ENCODE measurements at regions not wholly inside any gene's neighbourhood (a gene's known extent, or its start where the extent isn't known, plus 50 kb on each side); places are given as distances from the start of the nearest gene placed in this dataset.
A peak's percentile ranks its signal among the peaks of the same experiment; 100 is the strongest.

DNA sequence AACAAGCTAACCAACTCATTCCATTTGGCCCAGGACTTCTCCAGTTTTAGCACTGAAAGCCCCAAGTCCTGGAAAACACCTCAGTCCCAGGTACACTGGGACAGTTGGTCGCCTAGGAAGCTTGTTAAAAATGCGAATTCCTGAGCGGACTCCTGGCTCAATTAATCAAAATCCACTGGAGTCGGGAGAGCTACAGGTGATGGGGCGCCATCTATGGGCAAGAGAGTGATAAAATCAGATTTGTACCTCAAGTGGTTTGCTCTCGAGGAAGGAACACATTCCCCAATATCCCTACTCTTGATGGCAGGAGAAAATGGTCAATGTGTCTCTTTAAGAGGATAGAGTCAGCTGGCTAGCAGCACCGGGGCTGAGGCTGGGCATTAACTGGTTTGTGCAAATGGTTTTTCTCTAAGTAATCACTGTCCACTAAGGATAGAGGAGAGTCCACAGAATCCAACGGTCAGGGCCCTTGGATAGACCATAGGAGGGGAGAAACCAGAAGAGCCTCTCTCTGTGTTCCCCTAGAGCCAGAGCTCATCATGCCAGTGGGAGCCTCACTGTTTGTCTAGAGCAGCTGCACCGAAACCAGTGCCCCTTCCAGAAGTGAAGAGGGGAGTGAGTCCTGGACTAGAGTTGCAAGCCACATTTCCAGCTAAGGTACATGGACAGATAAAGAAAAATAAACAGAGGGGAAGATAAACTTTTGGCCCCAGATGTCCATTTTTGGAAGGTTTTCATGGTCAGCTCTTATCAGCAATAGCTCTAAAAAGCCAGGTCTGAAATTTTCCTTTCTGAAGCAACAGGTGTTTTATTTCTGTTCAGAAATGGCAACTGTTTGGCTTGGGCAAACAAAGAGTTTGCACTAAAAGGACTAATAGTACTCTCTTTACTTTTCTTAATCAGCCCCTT is 148.5 kb downstream of the TENT5C start:
- peak; percentile 81 to 87 (median 82) for DNase-seq
- TF ChIP-seq, protein P1, sequence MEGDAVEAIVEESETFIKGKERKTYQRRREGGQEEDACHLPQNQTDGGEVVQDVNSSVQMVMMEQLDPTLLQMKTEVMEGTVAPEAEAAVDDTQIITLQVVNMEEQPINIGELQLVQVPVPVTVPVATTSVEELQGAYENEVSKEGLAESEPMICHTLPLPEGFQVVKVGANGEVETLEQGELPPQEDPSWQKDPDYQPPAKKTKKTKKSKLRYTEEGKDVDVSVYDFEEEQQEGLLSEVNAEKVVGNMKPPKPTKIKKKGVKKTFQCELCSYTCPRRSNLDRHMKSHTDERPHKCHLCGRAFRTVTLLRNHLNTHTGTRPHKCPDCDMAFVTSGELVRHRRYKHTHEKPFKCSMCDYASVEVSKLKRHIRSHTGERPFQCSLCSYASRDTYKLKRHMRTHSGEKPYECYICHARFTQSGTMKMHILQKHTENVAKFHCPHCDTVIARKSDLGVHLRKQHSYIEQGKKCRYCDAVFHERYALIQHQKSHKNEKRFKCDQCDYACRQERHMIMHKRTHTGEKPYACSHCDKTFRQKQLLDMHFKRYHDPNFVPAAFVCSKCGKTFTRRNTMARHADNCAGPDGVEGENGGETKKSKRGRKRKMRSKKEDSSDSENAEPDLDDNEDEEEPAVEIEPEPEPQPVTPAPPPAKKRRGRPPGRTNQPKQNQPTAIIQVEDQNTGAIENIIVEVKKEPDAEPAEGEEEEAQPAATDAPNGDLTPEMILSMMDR (IDR thresholded peaks at IDR 0.05), result peak; percentile 45 to 89 (median 85)
- no peak for TF ChIP-seq POLR2A (IDR thresholded peaks at IDR 0.05)
- H3K27me3 ChIP-seq, result no peaks in the 10 kb centered on the region
- no peaks in the 10 kb centered on the region for H3K36me3 ChIP-seq (replicated peaks in 1 of 2; ENCODE audit: insufficient read depth in 1 of 2, low read depth in 2 of 2)
- 1 to 4% methylated on average over 9 of the region's 9 CpGs for WGBS, 2 donors
- peak overlapping the region; percentile 63 to 79 (median 73) for H3K27ac ChIP-seq
- peaks cover 84% of the 10 kb centered on the region for H3K4me1 ChIP-seq
- no peaks in the 10 kb centered on the region for H3K9me3 ChIP-seq
- peak; percentile 77 for ATAC-seq
- no peak overlapping the region for H3K4me3 ChIP-seq
- intact Hi-C loops (cut with DNase I), result no loop called here

GRCh38 chr1:117757668-117758067 is 151.8 kb downstream of the TENT5C start:
- TF ChIP-seq POLR2A (IDR thresholded peaks at IDR 0.05), result no peak
- TF ChIP-seq, protein P1 (IDR thresholded peaks at IDR 0.05), result no peak
- Histone ChIP-seq H3K36me3 (replicated peaks in 1 of 2; ENCODE audit: insufficient read depth in 1 of 2, low read depth in 2 of 2) (no peaks in the 10 kb centered on the region), H3K4me3 (no peak overlapping the region), H3K9me3 (no peaks in the 10 kb centered on the region), H3K27ac (peak overlapping the region in 2 of 4 donors; percentile 56 to 71), H3K27me3 (no peaks in the 10 kb centered on the region), H3K4me1 (peaks cover 82% of the 10 kb centered on the region)
- ATAC-seq, result no peak
- DNase-seq, result no peak
- intact Hi-C loops (cut with DNase I), result loop anchor here (5.0 kb wide), 2 partner anchors 220 to 240 kb away; no protein-coding TSS in a partner anchor
- 63% methylated on average over 3 of the region's 3 CpGs for WGBS, 2 donors

- H3K4me1 ChIP-seq, result peaks cover 71% of the 10 kb centered on the region
- intact Hi-C loops (cut with DNase I), result loop anchor here (5.0 kb wide), 2 partner anchors 221 to 241 kb away; no protein-coding TSS in a partner anchor
- peak overlapping the region; percentile 53 to 75 (median 64) for H3K27ac ChIP-seq
- TF ChIP-seq, protein P1 (IDR thresholded peaks at IDR 0.05), result peak; percentile 78 to 96 (median 92)
- TF ChIP-seq POLR2A (IDR thresholded peaks at IDR 0.05), result peak in 2 of 3 donors; percentile 33 to 46
- no peaks in the 10 kb centered on the region for H3K36me3 ChIP-seq (replicated peaks in 1 of 2; ENCODE audit: insufficient read depth in 1 of 2, low read depth in 2 of 2)
- WGBS, 2 donors, result 3 to 4% methylated on average over 24 to 26 of the region's 26 CpGs
- no peak overlapping the region for H3K4me3 ChIP-seq
- peak; percentile 84 to 88 (median 88) for DNase-seq
- ATAC-seq, result peak; percentile 83
- no peaks in the 10 kb centered on the region for H3K27me3 ChIP-seq
- no peaks in the 10 kb centered on the region for H3K9me3 ChIP-seq
Observed at GRCh38 chr1:117758444-117759316, 152.8 kb downstream of the TENT5C start.

DNA sequence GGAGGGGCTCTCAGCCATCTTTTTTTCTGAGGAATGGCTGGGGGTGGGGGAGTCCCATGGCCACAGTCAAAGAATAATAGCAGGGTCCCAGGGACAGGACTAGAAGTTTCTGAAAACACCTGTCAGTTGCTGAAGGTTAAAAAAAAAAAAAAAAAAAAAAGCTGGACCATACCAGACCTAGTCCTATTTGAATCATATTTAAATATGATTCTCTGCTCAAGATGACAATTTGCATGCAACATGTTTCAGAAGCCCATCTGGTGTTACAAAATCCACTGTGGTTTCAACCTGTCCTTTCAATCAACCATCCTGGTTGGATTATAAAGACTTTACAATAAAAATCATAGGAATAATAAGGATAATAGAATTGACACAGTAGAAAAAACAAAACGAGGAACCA is 153.7 kb downstream of the TENT5C start:
- ATAC-seq, result no peak
- no peaks in the 10 kb centered on the region for H3K9me3 ChIP-seq
- intact Hi-C loops (cut with DNase I), result loop anchor here (5.0 kb wide), 2 partner anchors 222 to 242 kb away; no protein-coding TSS in a partner anchor
- no peaks in the 10 kb centered on the region for H3K36me3 ChIP-seq (replicated peaks in 1 of 2; ENCODE audit: insufficient read depth in 1 of 2, low read depth in 2 of 2)
- no peak overlapping the region for H3K27ac ChIP-seq
- peaks cover 63% of the 10 kb centered on the region for H3K4me1 ChIP-seq
- TF ChIP-seq, protein P1 (IDR thresholded peaks at IDR 0.05), result no peak
- no peak for TF ChIP-seq POLR2A (IDR thresholded peaks at IDR 0.05)
- H3K4me3 ChIP-seq, result no peak overlapping the region
- 14 to 18% methylated on average over 1 of the region's 1 CpG for WGBS, 2 donors
- DNase-seq, result no peak
- no peaks in the 10 kb centered on the region for H3K27me3 ChIP-seq

Measured in body of pancreas (tissue), 4 donors.